ENCODE measurements at regions not wholly inside any gene's neighbourhood (a gene's known extent, or its start where the extent isn't known, plus 50 kb on each side); places are given as distances from the start of the nearest gene placed in this dataset.

DNA sequence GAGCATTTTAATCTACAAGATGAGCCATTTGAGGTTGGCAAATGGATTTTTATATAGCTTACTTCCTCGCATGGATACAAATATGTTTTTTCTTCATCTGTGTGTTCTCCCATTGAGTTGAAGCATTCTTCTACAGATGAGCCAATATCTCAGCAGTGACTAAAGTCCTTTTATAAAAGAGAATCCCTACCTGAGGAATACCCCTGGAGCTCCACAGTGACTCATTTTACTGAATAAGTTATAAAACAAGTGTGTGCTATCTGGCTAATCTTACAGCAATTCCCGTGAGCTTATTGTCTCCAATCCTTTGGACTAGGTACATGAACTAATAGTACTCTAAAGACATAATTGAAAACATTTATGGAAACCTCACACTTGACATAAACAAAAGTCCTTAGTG, 354.2 kb upstream of the BCHE start:
- no peak for DNase-seq

DNA sequence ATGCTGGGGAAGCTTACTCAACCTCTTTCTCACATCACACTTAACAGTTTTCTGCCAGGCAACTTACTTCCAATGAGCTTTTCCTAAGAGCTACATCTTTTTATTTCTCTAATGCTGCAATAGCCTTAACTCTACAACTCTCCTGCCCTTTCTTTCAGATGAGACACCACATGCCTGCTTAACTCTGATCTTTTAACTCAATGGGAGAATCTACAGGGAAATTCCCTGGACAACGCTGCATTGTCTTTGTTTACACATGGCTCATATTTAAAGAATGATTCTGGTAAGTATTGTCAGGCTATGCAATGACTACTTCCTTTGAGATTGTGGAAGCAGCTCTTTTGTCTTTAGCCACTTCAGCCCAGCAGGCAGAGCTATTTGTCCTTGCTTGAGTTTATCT, 353.1 kb upstream of the BCHE start:
- DNase-seq, result no peak

DNA sequence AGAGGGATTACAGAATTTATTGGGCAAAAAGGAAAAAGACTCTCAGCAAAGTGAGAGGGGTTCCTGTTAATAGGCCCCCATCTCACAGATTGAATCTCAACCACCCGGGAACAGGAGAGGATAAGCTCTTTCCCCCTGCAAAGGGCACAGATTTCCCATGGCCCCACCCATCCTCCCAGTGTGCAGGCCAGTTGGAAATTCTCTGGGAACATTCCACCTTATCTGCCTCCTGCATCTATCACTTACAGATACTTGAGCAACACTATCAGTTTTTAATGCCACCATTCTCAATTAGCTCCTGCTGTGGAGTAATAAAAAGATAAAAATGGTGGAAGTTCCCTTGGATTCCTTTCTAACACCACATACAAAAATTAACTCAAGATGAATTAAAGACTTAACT, 350.0 kb upstream of the BCHE start:
- no peak for DNase-seq

DNA sequence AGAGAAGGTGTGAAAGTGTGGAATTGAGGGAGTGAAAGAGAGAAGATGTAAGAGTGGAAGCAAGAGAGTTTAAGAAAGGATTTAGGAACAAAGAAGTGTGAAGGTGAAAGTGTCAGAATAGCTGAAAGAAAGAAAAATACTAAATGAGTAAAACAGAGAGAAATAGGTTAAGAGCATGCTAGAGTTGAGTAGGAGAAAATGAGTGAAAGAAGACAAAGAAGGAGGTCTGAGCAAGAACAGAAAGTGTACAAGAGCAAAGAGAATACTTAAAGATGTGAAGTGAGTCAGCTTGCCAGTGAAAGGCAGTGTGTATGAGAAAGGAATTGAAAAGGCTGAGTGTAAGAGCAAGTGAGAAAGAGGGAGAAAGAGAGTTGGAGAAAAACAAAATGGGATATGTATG, 348.8 kb upstream of the BCHE start:
- DNase-seq, result no peak

DNA sequence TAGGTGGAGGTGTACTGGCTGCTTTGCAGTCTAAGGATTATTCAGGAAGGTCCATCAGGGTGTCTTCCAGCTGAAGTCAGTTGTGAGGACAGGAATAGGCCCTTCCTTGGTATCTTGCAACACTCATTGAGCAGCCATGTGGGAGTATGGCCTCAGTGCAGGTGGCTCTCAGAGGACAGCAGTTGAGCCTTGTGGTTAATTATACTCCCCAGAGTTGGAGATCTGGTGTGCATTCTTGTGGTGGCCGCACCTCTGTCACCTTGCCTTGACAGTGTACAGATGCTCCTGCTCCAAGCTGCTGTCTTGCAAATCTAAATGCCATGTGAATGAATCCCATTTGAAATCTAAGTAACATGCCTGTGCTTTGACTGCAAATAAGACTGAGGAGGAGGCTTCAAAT, 339.9 kb upstream of the BCHE start:
- DNase-seq, result no peak

DNA sequence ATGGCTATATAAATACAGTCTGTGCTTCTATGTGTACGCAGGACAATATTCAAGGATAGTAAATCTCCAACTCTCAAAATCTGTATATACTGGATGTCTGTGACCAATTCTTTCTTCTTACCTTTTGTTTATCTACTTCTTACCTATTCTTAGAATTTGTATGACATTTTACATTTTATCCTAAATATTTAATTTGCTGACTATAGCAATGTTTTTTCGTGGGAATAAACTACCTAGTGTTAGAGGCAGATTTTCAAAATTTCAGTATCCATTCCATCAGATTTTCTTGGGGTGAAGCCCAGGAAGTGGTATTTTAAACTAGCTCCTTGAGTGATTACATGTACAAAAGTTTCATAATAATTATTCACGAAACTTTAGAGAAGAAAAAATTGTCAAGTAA, 334.5 kb upstream of the BCHE start:
- DNase-seq, result no peak

DNA sequence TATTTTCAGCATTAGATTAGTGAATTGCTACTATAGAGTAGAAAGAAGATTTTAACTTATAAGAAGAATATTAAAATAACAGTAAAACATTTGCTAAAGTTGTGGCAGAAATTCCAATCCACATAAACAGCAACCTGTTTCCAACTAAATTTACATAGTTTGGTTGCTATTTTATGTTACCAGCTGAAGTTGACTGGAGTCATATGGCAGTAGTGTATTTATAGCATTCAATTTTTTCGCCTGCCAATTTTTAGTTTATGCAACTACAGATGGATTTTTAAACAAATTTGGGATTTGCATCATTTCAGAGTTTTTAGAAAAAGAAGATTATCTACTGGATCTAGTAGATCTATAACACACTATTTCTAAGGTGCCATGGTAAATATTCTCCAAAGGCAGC, 332.5 kb upstream of the BCHE start:
- no peak for DNase-seq

DNA sequence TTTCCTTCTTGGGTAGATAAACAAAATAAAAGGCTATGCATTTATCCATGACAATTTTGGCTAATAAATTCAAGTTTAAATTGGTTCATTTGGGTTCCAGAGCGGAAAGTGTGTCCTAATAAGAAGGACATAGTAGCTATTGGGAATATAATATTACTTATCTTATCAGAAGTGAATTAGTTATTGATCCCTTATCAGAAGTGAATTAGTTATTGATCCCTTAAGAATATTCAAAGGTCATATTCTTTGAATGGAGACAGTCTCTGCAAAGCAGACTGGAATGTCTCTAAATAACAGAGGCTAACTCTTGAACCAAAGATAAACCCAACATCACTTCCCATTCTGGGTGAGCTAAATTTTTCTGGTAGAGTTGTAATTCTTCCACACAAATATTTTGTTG, 290.7 kb upstream of the BCHE start:
- no peak for DNase-seq

DNA sequence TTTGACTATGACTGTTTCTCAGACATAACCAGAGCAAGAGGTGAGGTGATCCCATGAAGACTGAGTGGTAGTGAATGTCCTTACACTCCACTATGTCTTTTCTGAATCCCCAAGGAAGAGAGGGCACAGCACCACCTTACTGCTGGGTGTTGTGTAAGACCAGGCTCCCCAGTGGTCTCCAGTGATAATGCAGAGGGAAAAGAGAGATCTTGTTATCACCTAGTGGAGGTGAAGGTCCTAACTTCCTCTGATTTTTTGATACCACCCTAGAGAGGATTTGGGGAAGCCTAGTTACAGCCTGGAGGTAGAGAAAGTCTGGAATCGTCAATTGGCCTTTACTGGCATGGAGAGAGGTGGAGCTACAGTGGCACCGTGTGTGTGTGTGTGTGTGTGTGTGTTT, 288.0 kb upstream of the BCHE start:
- no peak for DNase-seq

DNA sequence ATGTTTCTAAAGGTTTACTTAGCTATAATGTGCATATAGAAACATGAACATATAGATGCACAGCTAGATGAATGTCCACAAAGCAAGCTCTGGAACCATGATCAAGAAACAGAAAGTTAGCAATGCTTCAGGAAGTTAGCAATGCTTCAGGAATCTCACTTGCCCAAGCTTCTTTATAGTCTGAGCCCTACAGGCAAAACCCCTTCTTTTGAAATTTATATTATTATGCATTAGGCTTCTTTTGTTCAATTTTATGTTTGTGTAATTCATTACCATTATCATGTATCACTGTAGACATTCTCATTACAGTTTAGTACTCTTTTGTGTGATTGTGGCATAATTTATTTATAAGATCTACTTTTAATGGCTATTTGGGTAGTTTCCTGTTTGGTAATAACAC, 286.4 kb upstream of the BCHE start:
- no peak for DNase-seq

DNA sequence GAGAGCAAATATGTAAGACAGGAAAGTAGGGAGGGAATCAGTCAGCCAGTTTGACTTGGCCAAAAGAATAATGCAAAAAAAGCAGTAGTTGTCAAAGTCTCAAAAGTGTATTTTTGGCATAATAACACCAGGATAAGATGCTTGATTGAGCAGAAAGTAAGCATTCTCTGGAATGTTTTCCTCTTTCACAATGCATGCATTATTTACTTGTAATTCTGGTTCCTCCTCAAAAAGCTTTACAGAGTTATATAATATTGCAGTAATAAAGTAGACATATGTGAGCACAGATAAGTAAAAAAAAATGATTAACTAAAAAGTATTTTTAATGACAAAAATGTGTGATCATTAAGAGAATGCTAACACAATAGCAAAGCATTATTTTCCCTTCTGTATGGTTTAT, 285.9 kb upstream of the BCHE start:
- no peak for DNase-seq

DNA sequence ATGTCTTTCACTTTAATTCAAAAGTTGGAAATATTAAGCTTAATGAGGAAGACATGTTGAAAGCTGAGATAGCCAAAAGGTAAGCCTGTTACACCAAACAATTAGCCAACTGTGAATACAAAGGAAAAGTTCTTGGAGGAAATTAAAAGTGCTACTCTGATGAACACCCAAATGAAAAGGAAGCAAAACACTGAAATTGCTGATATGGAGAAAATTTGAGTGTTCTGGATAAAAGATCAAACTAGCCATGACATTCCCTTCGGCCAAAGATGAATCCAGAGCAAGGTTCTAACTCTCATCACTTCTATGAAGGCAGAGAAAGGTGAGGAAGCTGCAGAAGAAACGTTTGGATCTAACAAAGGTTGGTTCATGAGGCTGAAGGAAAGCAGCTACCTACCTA, 280.8 kb upstream of the BCHE start:
- no peak for DNase-seq

DNA sequence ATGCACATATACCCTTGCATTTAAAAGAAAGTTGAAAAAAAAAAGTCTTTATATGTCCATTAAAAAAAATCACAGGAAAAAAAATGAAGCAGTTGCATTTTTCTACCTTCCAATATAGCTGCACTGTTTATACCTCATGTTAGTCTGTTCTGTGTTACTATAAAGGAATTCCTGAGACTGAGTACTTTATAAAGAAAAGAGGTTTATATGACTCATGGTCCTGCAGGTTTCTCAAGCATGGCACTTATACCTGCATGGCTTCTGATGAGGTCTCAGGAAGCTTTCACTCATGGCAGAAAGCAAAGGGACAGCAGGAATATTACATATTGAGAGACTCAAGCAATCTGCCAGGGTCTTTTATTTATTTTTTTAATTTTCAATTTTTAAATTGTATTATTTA, 277.2 kb upstream of the BCHE start:
- no peak for DNase-seq

DNA sequence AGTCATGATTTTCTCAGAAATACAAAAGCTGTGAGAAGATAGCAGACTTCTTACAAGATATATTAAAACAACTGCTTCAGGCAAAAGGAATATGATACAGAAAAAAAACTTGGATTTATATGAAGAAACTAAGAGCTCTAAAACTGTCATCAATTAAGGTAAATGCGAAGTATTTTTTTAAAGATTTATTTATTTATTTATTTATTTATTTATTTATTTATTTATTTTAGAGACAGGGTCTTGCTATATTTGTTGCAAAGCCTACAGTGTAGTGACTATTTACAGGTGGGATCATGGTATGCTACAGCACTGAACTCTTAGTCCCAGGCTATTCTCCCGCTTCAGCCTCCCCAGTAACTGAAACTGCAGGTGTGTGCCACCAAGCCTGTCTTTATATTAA, 274.3 kb upstream of the BCHE start:
- DNase-seq, result no peak

DNA sequence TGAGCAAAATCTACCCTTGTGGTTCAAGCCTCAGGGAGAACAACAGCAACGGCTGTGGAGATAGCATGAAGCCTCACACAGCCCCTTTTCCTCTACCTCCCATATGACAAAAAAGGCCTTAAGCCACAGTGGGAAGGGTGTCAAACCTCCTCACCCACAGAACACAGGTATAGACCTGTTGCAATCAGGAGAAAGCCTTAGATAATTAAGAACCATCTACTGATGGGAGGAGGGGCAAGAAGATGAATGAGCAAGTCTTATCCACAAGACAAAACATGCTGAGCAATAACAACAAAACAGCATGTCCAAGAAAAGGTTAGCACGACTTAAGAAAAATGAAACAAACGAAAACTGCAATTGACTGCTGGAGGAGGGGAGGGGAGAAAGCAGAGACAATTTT, 272.9 kb upstream of the BCHE start:
- no peak for DNase-seq

DNA sequence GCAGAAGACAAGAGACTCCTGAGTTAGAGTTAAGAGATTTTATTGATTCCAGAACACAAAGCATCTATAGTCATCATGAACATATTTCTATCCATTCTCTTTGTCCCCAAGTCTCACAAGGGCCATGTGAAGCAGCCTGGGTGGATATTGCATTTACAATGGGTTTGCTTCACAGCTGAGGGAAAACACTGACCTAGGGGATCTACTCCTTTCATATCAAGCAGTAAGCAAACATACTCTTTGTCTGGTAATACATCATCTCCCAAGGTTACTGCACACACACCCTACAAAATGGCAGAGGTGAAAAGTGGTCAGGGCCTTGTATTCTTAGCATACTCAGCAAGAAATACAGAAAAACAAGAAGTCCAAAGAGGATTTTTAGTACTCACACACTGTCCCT, 267.7 kb upstream of the BCHE start:
- no peak for DNase-seq

DNA sequence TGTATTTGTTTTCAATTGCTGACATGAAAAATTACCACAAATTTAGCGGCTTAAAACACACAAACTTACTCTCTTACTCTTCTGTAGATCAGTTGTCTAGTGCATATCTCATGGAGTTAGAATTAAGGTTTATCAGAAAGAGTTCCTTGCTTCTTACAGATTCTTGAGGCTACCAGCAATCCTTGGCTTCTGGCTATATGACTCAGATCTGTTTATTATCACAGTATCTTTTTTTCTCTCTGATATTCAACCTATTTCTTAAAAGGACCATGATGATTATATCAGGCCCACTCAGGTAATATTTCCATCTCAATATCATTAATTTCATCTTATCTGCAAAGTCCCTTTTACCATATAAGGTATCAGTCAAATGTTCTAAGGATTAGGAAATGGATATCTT, 263.5 kb upstream of the BCHE start:
- DNase-seq, result no peak

DNA sequence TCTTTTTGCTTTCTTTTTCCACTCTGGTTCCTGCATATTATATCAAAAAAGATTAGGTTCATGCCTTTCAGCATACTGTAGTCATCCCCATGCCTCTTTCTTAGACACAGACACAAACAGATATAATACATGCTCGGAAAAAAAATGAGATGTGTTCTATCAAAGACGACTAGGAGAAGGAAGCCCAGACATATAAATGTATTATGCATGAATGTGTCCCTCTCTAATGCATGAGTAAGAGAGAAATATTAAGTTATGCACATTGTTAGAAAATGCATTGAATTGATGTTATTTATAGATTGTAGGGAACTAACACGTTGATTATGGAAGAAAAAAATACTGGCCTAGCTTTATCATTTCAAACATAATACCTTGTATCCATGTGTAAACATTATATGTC, 252.4 kb upstream of the BCHE start:
- no peak for DNase-seq

DNA sequence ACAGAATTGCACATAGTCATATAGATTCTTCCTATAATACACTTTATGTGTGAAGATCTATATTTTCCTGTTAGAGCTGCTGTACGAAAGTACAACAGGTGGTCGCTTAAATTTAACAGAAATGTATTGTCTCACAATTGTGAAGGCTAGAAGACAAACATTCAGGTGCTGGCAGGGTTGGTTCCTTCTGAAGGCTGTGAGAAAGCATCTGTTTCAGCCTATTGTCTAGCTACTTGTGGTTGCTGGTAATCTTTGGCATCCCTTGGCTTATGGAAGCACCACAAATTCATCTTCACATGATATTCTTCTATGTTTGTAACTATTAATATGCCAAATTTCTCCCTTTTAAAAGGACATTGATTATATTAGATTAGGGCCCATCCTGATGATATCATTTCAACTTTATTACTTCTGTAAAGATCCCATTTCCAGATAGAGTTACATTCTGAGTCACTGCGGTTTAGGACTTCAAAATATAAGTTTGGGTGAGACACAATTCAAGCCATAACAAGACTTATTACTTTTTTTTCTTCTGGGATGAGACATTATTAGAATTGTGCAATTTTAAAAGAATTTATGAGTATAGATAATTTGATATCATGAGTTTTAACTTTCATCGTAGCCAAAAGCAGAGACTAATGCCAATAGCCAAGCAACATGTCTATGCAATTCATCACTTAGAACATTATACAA, 248.1 kb upstream of the BCHE start:
- no peak for DNase-seq

DNA sequence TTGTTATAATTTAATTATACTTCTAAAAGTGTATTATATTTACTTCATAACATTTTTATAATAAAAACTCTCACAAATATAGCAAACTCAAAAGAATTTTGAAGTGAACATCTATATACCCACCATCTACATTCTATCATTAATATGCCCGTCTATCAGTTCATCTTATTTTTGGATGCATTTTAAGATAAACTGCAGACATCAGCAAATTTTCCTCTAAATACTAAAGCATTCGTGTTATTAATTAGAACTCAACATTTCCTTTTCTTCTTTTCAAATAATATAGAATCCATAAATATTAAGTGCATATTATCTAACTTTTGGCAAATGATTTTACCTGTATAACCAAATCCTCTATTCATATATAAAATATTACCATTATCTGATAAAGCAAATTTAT, 242.9 kb upstream of the BCHE start:
- DNase-seq, result no peak

DNA sequence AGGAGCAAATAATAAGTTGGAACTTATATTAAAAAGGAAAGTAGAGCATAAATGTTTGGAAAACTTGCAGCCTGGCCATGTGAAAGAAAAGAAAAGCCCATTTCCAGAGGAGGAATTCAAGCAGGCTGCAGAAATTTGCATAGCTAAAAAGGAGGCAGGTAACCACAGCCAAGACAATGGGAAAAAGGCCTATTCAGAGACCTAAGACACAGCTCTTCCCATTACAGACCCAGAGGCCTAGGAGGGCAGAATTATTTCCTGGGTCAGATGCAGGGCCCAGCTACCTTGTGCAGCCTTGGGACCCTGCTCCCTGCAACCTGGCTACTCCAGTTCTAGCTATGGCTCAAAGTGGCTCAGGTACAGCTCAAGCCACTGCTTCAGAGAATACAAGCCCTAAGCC, 234.6 kb upstream of the BCHE start:
- DNase-seq, result no peak

DNA sequence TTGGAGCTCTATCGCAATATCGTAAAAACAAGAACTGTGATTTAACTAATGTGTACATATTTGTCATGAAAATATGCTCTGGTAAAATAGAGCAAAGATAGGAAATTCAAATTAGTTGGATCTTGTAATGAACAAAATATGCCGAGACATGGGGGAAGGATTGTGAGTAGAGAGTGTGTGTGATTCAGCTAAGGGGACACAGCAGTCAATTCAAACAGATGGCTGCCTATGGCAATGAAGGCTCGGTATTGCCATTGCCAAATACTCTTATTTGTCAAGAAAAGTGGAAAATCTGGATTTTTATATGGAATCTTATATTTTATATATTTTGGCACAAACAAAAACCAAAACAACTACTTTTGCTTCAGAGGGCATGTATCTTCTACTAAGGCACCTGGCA, 227.3 kb upstream of the BCHE start:
- DNase-seq, result no peak

DNA sequence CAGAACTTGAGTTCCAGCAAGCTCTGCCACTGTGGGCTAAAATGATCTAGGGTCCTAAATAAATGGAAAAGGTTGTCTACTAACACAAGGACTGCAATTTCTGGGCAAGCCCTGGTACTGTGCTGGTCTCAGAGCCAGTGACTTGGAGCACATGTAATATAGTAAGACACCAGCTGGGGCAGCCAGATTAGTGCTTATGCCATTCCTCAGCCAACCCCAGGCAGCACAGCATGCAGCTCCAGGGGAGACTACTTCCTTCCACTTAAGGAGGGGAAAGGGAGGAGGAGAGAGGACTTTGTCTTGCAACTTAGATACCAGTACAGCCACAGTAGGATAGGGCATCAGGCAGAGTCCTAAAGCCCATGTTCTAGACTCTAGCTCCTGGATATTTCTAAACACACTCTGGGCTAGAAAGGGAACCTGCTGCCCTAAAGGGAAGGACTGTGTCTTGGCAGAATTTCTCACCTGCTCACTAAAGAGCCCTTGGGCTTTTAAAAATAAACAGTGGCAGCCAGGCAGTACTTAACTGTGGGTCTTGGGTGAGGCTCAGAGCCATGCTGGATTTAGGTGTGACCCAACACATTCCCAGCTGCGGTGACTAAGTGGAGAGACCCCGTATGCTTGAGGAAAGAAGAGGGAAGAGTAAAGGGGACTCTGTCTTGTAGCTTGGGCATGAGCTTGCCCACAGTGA, 223.7 kb upstream of the BCHE start:
- DNase-seq, result no peak

DNA sequence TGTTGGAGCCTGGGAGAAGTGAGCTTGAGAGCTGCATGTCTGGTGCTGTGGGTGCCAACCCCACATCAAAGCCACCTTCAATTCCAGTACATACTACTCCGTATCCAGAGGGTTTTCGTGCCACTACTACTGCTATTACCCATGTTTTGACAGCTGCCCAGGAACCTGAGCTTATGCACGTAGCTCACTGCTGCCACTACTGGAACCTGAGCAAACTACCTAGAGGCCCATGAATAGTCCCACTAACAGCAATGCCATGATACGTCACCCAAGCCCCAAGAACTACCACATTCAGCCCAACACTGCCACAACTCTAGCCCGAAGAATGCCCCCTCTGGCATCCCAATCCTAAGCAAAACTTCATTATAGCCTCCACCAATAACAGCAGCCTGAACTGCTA, 215.2 kb upstream of the BCHE start:
- no peak for DNase-seq

DNA sequence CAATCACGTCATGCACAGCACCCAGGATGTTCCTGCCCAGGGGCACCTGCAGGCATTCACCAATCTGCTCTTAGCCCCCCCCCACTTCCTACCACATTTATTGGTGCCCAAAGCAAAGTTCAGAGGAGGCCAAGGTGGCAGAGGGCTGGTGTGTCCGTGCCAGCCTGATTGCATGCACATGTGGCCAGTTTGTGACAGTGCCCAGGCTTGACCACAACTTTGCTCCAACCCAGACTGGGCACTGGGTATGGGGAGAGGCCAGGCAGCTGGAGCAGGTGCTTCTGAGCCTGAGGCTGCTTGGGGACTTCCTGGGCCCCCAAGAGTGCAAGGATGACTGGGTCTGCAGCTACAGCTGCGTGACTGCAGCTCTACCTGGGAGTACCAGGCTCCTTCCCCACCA, 192.3 kb upstream of the BCHE start:
- no peak for DNase-seq

Measured in suppressor macrophage (primary cell).